OCI-LY3 (cell line): ENCODE measurements at regions not wholly inside any gene's neighbourhood (a gene's known extent, or its start where the extent isn't known, plus 50 kb on each side); places are given as distances from the start of the nearest gene placed in this dataset.

Experiments
- H2AFZ ChIP-seq: fragments of 200-600, 300-600 bp; shearing (Covaris generic); 2 replicates; pipeline ENCODE4 v1.6.0; 2014; ENCODE audit warnings: antibody characterized with exemption, low read depth, low read length
- H3K27ac ChIP-seq: fragments of 200-600, 300-600 bp; sonication (generic); 2 replicates; pipeline ENCODE4 v1.5.1; 2014; ENCODE audit warnings: mild to moderate bottlenecking, low read length, moderate library complexity, mixed read lengths
- H3K27me3 ChIP-seq: fragments of 200-600, 300-600 bp; sonication (generic); 2 replicates; pipeline ENCODE4 v1.6.1; 2014; ENCODE audit warnings: low read depth, low read length, mixed read lengths
- H3K36me3 ChIP-seq: fragments of 200-600, 300-600 bp; sonication (generic); replicated peaks from 2 replicates; pipeline ENCODE3; 2014; ENCODE audit warnings: low read depth, low read length, mixed read lengths
- H3K4me1 ChIP-seq: fragments of 300-600, 200-600 bp; sonication (generic); 2 replicates; pipeline ENCODE4 v1.6.1; 2014; ENCODE audit warnings: low read length, mixed read lengths
- H3K4me2 ChIP-seq: fragments of 200-600, 300-600 bp; sonication (generic); 2 replicates; pipeline ENCODE4 v1.6.1; 2014; ENCODE audit warnings: low read length, mixed read lengths
- H3K4me3 ChIP-seq: fragments of 300-600, 200-600 bp; sonication (generic); 2 replicates; pipeline ENCODE4 v1.5.1; 2014; ENCODE audit warnings: antibody characterized with exemption, mild to moderate bottlenecking, low read length, moderate library complexity
- H3K79me2 ChIP-seq: fragments of 300-600, 200-600 bp; shearing (Covaris generic); 2 replicates; pipeline ENCODE4 v1.6.1; 2014; ENCODE audit warnings: mild to moderate bottlenecking, low read length, mixed read lengths
- H3K9ac ChIP-seq: fragments of 300-600, 200-600 bp; shearing (Covaris generic); 2 replicates; pipeline ENCODE4 v1.6.0; 2014; ENCODE audit warnings: mild to moderate bottlenecking, low read length, moderate library complexity
- H3K9me3 ChIP-seq: fragments of 200-600, 300-600 bp; shearing (Covaris generic); 2 replicates; pipeline ENCODE4 v1.6.1; 2014; ENCODE audit warnings: low read length, mixed read lengths; ENCODE audit not compliant: insufficient read depth
- H4K20me1 ChIP-seq: fragments of 200-600, 300-600 bp; sonication (generic); 2 replicates; pipeline ENCODE4 v1.6.1; 2016; ENCODE audit warnings: low read length, mixed read lengths; ENCODE audit not compliant: insufficient read depth
- CTCF ChIP-seq: fragments of 200-600, 300-600 bp; sonication (generic); IDR thresholded peaks from 2 replicates; pipeline ENCODE4 v1.5.1; 2014; ENCODE audit warnings: antibody characterized with exemption, low read length, low read depth
- EZH2phosphoT487 ChIP-seq: fragments of 200-600 bp; shearing (Covaris generic); IDR thresholded peaks from 2 replicates; pipeline ENCODE4 v1.6.1; 2018; ENCODE audit warnings: antibody characterized with exemption, mixed run types, low read depth

GRCh38 chr13:39864221-39864620 is 208.8 kb downstream of the COG6 start:
- Histone ChIP-seq H3K79me2 (no peaks in the 10 kb centered on the region), H4K20me1 (no peaks in the 10 kb centered on the region), H3K27ac (no peak overlapping the region), H3K4me2 (no peak overlapping the region), H3K9ac (no peak overlapping the region), H3K4me1 (no peaks in the 10 kb centered on the region), H2AFZ (no peak overlapping the region), H3K9me3 (no peaks in the 10 kb centered on the region), H3K27me3 (peaks cover 62% of the 10 kb centered on the region), H3K36me3 (no peaks in the 10 kb centered on the region), H3K4me3 (no peak overlapping the region)
- TF ChIP-seq EZH2phosphoT487 (no peak), CTCF (no peak)

GRCh38 chr13:39866722-39867121 is 211.3 kb downstream of the COG6 start:
- H2AFZ ChIP-seq: no peak overlapping the region
- no peak for TF ChIP-seq CTCF
- no peak for TF ChIP-seq EZH2phosphoT487
- H3K4me1 ChIP-seq: no peaks in the 10 kb centered on the region
- no peak overlapping the region for H3K9ac ChIP-seq
- no peak overlapping the region for H3K27ac ChIP-seq
- no peaks in the 10 kb centered on the region for H3K79me2 ChIP-seq
- no peaks in the 10 kb centered on the region for H4K20me1 ChIP-seq
- no peaks in the 10 kb centered on the region for H3K36me3 ChIP-seq
- peaks cover 56% of the 10 kb centered on the region for H3K27me3 ChIP-seq
- no peak overlapping the region for H3K4me2 ChIP-seq
- no peaks in the 10 kb centered on the region for H3K9me3 ChIP-seq
- no peak overlapping the region for H3K4me3 ChIP-seq

- H3K9me3 ChIP-seq: no peaks in the 10 kb centered on the region
- H3K4me1 ChIP-seq: no peaks in the 10 kb centered on the region
- H3K4me2 ChIP-seq: no peak overlapping the region
- H4K20me1 ChIP-seq: no peaks in the 10 kb centered on the region
- H3K9ac ChIP-seq: no peak overlapping the region
- H3K36me3 ChIP-seq: no peaks in the 10 kb centered on the region
- peaks cover 48% of the 10 kb centered on the region for H3K27me3 ChIP-seq
- no peak for TF ChIP-seq CTCF
- TF ChIP-seq EZH2phosphoT487: no peak
- no peaks in the 10 kb centered on the region for H3K79me2 ChIP-seq
- H2AFZ ChIP-seq: no peak overlapping the region
- H3K4me3 ChIP-seq: no peak overlapping the region
- H3K27ac ChIP-seq: no peak overlapping the region
Measured at GRCh38 chr13:39867807-39868206, 212.3 kb downstream of the COG6 start.

GRCh38 chr13:39870197-39870747 is 214.8 kb downstream of the COG6 start:
- Histone ChIP-seq H3K4me2 (no peak overlapping the region), H3K27me3 (peaks cover 33% of the 10 kb centered on the region), H3K9ac (no peak overlapping the region), H2AFZ (no peak overlapping the region), H4K20me1 (no peaks in the 10 kb centered on the region), H3K9me3 (no peaks in the 10 kb centered on the region), H3K79me2 (no peaks in the 10 kb centered on the region), H3K4me1 (no peaks in the 10 kb centered on the region), H3K36me3 (no peaks in the 10 kb centered on the region), H3K27ac (no peak overlapping the region), H3K4me3 (no peak overlapping the region)
- TF ChIP-seq CTCF: no peak
- TF ChIP-seq EZH2phosphoT487: no peak
